DND-41 (cell line): ENCODE measurements at regions not wholly inside any gene's neighbourhood (a gene's known extent, or its start where the extent isn't known, plus 50 kb on each side); places are given as distances from the start of the nearest gene placed in this dataset.

ENCODE experiments used
- ATAC-seq: fragments of 200-7000 bp; cut with Tn5 transposase; 3 replicates; pipeline ENCODE4 v1.9.1; 2021; ENCODE audit warnings: low read depth; ENCODE audit not compliant: insufficient read depth
- DNase-seq: peaks from one replicate; pipeline ENCODE4 v3.0.0-alpha.2; 2020
- H2AFZ ChIP-seq: 2 replicates; pipeline ENCODE4 v1.6.0; 2012; ENCODE audit warnings: low read depth, low read length
- H3K27ac ChIP-seq: 2 replicates; pipeline ENCODE4 v1.5.1; 2012; ENCODE audit warnings: low read length, inconsistent platforms
- H3K27me3 ChIP-seq: fragments of 200-600 bp; sonication (generic); 2 replicates; pipeline ENCODE4 v1.6.0; 2012; ENCODE audit warnings: low read length, mild to moderate bottlenecking, inconsistent platforms; ENCODE audit not compliant: insufficient read depth, poor library complexity
- H3K36me3 ChIP-seq: 2 replicates; pipeline ENCODE4 v1.5.1; 2012; ENCODE audit warnings: low read length, inconsistent platforms; ENCODE audit not compliant: insufficient read depth
- H3K4me1 ChIP-seq: 2 replicates; pipeline ENCODE4 v1.5.1; 2012; ENCODE audit warnings: mild to moderate bottlenecking, low read length; ENCODE audit not compliant: insufficient read depth
- H3K4me2 ChIP-seq: 2 replicates; pipeline ENCODE4 v1.6.0; 2012; ENCODE audit warnings: mild to moderate bottlenecking, moderate library complexity, low read length, inconsistent platforms; ENCODE audit not compliant: insufficient read depth
- H3K4me3 ChIP-seq, 2 experiments: fragments of 200-600 bp in 1 of 2; shearing (Covaris generic) in 1 of 2; 2 replicates each; pipeline ENCODE4 v1.5.1; 2012 to 2016; ENCODE audit warnings: inconsistent platforms in 2 of 2, low read length in 2 of 2, mild to moderate bottlenecking in 2 of 2, low read depth in 1 of 2, moderate library complexity in 1 of 2
- H3K79me2 ChIP-seq: 2 replicates; pipeline ENCODE4 v1.6.0; 2012; ENCODE audit warnings: low read length, inconsistent platforms; ENCODE audit not compliant: insufficient read depth
- H3K9ac ChIP-seq: 2 replicates; pipeline ENCODE4 v1.6.0; 2012; ENCODE audit warnings: low read depth, mild to moderate bottlenecking, inconsistent platforms, low read length, moderate library complexity
- H3K9me3 ChIP-seq: 2 replicates; pipeline ENCODE4 v1.5.1; 2012; ENCODE audit warnings: low read length, moderate library complexity, mild to moderate bottlenecking, inconsistent platforms; ENCODE audit not compliant: insufficient read depth, severe bottlenecking
- H4K20me1 ChIP-seq: 2 replicates; pipeline ENCODE4 v1.6.0; 2012; ENCODE audit warnings: low read length; ENCODE audit not compliant: insufficient read depth
- EZH2 ChIP-seq: IDR thresholded peaks from 3 replicates; pipeline ENCODE4 v1.6.1; 2012; ENCODE audit warnings: borderline replicate concordance, low read depth, mild to moderate bottlenecking, moderate library complexity, low read length, inconsistent platforms; ENCODE audit not compliant: severe bottlenecking
- TF ChIP-seq, protein P1 (sequence below): IDR thresholded peaks from 2 replicates; pipeline ENCODE4 v1.5.1; 2012; ENCODE audit warnings: borderline replicate concordance, low read length, moderate library complexity, mild to moderate bottlenecking; ENCODE audit not compliant: poor library complexity, severe bottlenecking; ENCODE audit errors: extremely low read depth

DNA sequence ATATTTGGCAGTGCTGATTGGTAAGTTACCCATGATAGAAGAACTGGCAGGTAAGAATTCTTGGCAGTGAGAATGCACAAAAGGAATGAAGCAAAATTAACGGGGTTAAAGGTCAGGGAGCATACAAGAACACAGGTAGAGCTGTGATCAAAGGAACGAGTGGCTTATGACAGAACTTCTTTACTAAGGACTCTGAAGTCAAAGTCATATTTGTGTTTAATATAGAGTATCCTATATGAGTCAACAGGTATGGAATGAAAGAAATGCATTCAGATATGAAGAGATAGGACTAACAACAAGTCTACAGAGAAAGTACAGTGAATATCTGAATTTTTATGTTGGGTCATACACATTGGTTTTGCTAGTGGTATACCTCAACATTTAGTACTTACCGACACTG, 209.0 kb upstream of the CITED2 start:
- ATAC-seq = no peak
- Histone ChIP-seq H3K27ac (no peak overlapping the region), H3K9me3 (no peaks in the 10 kb centered on the region), H2AFZ (no peak overlapping the region), H3K4me3 (no peak overlapping the region), H3K79me2 (no peaks in the 10 kb centered on the region), H3K4me2 (no peak overlapping the region), H3K9ac (no peak overlapping the region), H3K4me1 (no peaks in the 10 kb centered on the region), H3K27me3 (peaks cover 11% of the 10 kb centered on the region), H3K36me3 (no peaks in the 10 kb centered on the region), H4K20me1 (no peaks in the 10 kb centered on the region)
- no peak for DNase-seq
- no peak for TF ChIP-seq EZH2
- TF ChIP-seq, protein P1, sequence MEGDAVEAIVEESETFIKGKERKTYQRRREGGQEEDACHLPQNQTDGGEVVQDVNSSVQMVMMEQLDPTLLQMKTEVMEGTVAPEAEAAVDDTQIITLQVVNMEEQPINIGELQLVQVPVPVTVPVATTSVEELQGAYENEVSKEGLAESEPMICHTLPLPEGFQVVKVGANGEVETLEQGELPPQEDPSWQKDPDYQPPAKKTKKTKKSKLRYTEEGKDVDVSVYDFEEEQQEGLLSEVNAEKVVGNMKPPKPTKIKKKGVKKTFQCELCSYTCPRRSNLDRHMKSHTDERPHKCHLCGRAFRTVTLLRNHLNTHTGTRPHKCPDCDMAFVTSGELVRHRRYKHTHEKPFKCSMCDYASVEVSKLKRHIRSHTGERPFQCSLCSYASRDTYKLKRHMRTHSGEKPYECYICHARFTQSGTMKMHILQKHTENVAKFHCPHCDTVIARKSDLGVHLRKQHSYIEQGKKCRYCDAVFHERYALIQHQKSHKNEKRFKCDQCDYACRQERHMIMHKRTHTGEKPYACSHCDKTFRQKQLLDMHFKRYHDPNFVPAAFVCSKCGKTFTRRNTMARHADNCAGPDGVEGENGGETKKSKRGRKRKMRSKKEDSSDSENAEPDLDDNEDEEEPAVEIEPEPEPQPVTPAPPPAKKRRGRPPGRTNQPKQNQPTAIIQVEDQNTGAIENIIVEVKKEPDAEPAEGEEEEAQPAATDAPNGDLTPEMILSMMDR = no peak

DNA sequence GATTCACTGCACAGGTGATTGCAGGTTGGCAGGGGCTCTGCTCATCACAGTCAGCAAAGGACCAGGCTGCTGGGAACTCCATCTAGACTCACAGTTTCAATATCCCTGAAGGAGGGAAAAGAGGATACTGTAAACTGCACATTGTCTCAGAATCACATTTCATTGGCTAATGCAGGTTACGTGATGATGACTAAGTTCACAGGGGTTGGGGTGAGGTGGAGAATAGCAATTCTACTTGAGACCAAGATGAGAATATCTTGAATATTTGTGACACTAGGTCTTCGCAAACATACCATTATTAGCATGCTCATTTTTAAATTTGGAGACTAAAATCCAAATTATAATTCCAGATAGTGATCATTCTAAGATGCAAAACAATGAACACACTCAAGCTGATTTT, 208.5 kb upstream of the CITED2 start:
- H3K4me1 ChIP-seq = no peaks in the 10 kb centered on the region
- H4K20me1 ChIP-seq = no peaks in the 10 kb centered on the region
- peaks cover 10% of the 10 kb centered on the region for H3K27me3 ChIP-seq
- no peak overlapping the region for H3K4me3 ChIP-seq
- H3K36me3 ChIP-seq = no peaks in the 10 kb centered on the region
- no peak for TF ChIP-seq EZH2
- TF ChIP-seq, protein P1 = no peak
- H3K9me3 ChIP-seq = no peaks in the 10 kb centered on the region
- no peak overlapping the region for H3K4me2 ChIP-seq
- ATAC-seq (no peak), DNase-seq (no peak)
- H3K27ac ChIP-seq = no peak overlapping the region
- no peaks in the 10 kb centered on the region for H3K79me2 ChIP-seq
- no peak overlapping the region for H2AFZ ChIP-seq
- no peak overlapping the region for H3K9ac ChIP-seq

DNA sequence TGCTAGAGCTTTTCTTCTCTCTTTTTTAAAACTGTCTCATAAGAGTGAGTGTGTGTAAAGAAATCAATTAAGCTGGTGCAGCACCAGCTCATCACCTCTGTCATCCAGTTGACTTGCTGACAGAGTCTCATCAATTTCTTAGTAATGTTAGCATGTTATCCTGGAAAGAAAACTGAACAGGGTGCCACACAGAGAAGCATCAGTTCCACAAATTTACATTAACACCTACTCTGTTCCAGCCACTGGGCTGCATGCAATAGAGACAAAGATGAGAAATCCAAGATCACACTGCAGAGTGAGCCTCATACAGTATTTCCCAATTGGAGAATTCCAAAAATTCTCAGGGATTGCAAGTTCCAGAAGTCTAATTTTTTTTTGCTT, 207.0 kb upstream of the CITED2 start:
- ATAC-seq = no peak
- H3K27me3 ChIP-seq = peaks cover 11% of the 10 kb centered on the region
- no peaks in the 10 kb centered on the region for H3K4me1 ChIP-seq
- H3K27ac ChIP-seq = no peak overlapping the region
- no peaks in the 10 kb centered on the region for H4K20me1 ChIP-seq
- no peaks in the 10 kb centered on the region for H3K79me2 ChIP-seq
- no peak overlapping the region for H2AFZ ChIP-seq
- H3K36me3 ChIP-seq = no peaks in the 10 kb centered on the region
- H3K9me3 ChIP-seq = no peaks in the 10 kb centered on the region
- H3K4me2 ChIP-seq = no peak overlapping the region
- no peak for DNase-seq
- no peak overlapping the region for H3K4me3 ChIP-seq
- TF ChIP-seq, protein P1 = no peak
- no peak for TF ChIP-seq EZH2
- no peak overlapping the region for H3K9ac ChIP-seq
